NOMO-1 treated with DMSO at 0.1 percent for 48 hours (cell line): ENCODE measurements at regions not wholly inside any gene's neighbourhood (a gene's known extent, or its start where the extent isn't known, plus 50 kb on each side); places are given as distances from the start of the nearest gene placed in this dataset.

ENCODE experiments used
- DNase-seq: peaks from one replicate; lab custom pipeline; 2025; ENCODE audit not compliant: unreplicated experiment; lab: John Stamatoyannopoulos, UW

DNA sequence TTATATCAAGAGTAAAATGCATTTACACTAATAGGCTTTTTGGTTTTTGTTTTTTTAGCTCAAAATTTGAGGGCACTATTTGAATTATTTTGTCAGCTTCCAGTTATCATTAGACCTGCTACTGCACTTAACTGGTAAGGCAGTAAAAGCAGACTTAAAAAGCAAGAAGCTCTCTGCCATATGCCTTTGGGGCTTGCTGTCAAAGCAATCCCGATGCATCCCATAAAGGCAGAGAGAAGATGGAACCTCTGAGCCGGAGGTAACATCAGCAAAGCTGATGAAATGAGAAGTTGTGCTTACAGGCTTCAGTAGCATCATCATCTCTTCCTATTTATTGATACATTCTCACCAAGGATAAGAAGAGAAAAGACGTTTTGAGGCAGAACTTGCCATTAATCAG lies 1414.3 kb upstream of the CDH6 start:
- DNase-seq: no peak

GRCh38 chr5:29777373-29777772 lies 1416.1 kb upstream of the CDH6 start:
- no peak for DNase-seq

GRCh38 chr5:29770936-29771335 lies 1422.5 kb upstream of the CDH6 start:
- DNase-seq: no peak

DNA sequence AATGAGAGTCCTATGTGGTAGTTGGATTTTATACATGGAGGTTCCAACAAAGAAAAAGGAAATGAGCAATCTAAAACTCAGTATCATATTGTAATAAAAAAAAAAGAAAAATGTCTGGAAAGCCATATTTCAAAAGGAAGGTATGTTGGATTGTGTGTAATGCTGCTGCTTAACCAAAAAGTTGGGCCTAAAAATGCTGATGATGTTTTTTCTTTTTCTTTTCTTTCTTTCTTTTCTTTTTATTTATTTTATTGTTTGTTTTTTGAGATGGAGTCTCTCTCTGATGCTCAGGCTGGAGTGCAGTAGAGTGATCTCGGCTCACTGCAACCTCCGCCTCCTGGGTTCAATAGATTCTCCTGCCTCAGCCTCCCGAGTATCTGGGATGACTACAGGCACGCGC lies 1424.0 kb upstream of the CDH6 start:
- DNase-seq: no peak

- DNase-seq: no peak
Observed at GRCh38 chr5:29758986-29759421, 1434.5 kb upstream of the CDH6 start.

DNA sequence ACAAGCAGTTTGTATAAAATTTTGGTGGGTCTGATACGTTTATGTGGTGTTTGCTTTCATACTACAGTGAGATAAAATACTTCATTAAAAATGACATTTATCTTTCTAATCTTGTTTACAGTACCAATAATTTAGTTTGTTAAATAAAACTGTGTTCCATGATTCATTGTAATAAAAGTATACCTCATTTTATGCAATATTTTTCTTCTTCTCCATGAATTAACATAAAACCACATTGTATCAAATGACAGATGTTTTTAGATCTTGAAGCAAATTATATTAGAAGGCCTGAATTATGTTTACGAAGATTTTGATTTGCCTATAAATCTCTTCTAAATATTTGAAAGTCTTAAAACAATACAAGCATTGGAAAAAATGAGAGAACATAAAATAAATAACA lies 1443.0 kb upstream of the CDH6 start:
- no peak for DNase-seq

DNA sequence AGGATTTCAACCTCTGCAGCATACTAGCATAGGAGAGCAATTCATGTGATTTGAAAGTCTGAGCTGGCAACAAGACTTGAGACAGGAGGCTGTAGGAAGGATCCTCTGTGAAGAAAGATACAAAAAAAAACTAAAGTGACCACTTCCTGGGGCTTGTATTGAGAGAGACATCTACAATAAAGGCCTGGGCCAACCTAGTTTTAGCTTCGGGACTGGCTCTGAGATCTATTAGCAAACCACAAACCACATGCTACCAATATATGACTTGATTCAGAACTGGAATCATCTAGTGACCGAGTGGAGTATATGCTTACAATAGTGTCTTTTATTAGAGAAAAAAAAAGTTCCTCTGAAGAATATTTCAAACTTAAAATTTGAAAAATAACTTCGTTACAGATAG lies 1448.9 kb upstream of the CDH6 start:
- no peak for DNase-seq

- DNase-seq: no peak
Observed at GRCh38 chr5:29720954-29721353, 1472.5 kb upstream of the CDH6 start.

DNA sequence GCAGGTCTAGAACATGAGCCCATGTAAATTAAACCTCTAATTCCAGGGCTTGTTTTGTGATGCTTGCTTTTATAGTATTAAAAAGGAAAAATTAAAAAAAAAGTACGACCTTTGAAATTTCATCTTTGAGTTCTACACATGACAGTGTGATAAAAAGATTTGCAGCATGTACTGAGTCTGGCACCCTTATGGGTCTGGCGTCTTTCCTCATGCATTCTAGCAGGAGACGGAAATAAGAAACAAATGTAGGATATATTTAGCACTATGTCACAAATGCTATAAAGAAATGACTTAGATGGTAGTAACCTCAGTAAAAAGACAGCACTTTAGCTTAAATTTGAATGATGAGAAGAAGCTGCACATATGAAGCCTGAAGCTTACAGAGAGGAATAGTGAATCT lies 1474.3 kb upstream of the CDH6 start:
- DNase-seq: no peak

- no peak for DNase-seq
Observed at GRCh38 chr5:29715167-29715566, 1478.3 kb upstream of the CDH6 start.

DNA sequence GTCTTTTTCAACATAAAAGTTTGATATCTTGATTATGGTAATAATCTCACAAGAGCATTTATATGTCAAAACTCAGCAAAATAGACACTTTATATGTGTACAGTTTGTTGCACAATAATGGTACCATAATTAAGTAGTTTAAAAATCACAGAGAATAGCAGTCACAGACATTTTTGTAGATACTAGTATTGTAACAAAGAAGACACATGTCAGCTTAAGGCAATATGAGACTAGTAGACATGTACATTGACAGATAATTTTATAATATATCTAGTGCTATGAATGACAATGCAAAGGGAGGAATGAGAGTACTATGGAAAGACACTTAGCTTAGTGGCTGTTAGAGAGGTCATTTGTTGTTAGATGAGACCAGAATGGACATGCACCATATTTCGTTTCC lies 1490.6 kb upstream of the CDH6 start:
- DNase-seq: no peak

DNA sequence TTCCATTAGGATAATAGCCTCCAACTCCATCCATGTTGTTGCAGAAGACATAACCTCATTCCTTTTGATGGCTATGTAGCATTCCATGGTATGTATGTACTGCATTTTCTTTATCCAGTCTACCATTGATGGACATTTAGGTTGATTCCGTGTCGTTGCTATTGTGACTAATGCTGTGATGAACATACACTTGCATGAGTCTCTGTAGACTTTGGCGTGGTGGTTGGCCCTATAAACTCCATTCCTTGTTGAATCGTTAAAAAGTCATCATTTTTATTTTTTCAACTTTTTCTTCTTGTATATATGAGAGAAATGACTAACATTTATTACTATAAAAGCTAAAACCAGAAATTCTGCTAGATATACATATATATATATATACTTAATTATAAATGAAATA lies 1491.9 kb upstream of the CDH6 start:
- no peak for DNase-seq

DNA sequence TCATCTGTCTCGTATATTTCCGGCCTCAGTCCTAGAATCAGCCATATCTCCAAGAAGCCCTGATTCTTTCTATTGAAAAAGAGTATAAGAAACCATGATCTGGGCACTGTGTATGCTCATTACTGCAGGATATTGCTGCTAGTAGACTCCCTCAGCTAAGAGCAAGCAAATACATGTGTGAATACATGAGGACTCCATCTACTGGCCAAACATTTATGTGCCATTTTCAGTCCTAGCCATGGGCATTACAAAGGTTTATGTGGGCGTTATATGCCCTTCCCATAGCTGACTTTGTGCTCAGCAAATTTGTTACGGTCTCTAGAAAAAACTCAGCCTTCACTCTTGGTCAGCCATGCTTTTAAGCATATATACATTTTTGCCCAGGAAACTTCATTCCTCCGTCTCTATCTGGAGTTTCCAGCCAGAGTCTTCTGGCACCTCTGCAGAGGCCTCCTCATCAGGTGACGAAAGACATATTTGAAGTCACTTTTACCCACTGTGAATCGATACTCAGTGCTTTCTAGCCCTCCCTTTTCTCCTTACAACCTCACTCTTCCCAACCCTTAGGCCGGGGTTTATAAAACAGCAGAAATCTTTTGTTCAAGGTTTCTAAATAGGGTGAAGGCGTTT lies 1495.6 kb upstream of the CDH6 start:
- peak; percentile 18 for DNase-seq

DNA sequence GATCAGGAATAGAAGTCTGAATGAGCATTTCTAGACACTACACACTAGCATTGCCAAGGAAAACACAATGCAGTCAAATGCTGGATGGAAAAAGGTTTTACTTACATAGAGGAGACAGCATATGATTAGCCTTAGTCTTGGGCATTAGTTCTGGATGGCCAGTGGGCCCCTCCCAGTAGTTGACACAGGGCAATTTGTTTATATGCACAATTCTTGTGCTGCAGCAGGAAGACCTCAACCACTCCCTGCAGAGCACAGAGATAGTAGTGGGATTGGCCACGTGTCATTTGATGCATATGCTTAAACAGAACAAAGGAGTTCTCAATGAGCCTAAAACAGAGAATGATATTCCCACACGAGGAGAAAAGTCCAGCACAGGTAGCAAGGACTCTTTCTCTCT lies 1496.2 kb upstream of the CDH6 start:
- no peak for DNase-seq

GRCh38 chr5:29672678-29673077 lies 1520.8 kb upstream of the CDH6 start:
- no peak for DNase-seq

GRCh38 chr5:29662876-29663275 lies 1530.6 kb upstream of the CDH6 start:
- no peak for DNase-seq

DNA sequence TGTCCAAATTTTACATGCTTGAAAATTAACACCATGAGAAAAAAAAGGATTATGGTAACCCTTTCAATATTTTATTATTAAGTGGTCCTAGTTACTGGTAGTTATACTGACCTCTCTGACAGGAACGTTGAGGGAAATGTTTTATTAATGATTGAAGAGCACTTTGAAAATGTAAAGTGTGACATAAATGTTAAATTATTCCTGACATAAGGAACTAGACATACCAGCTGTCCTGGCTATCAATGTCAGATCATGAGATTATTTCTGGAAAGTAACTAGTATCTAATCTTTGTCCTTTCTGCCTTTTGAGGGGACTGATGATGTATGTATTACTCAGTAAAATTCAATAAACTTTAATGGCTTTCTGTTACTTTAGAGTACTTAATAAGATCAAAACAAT lies 1538.5 kb upstream of the CDH6 start:
- no peak for DNase-seq

DNA sequence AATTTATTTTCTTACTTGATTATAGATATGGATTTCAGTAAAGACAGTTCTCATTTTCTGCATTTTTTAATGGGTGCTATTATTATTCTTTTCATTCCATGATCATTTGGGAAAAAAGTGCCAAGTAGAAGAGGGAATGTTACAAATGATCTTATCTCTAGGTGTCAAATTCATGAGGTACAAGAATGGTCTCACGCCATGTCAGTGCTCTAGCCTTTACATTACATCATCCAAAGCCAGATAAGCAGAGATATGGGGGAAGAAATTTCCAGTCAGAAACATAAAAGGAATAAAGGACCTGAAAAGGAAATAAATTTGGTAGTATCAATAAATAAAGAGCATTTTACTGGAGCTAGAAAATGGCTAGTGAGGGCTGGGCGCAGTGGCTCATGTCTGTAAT lies 1544.2 kb upstream of the CDH6 start:
- no peak for DNase-seq

GRCh38 chr5:29642601-29643000 lies 1550.9 kb upstream of the CDH6 start:
- no peak for DNase-seq

DNA sequence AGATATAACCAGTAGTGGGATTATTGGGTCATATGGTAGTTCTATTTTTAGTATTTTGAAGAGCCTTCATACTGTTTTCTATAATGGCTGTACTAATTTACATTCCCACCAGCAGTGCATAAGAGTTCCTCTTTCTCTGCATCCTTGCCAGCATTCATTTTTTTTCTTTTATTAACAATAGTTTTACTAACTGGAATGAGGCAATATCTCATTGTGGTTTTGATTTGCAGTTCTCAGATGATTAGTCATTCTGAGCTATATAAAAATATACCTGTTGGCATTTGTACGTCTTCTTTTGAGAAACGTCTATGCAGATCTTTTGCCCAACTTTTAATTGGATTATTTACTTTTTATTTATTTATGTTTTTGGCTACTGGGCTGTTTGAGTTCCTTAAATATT lies 1579.3 kb upstream of the CDH6 start:
- DNase-seq: no peak

DNA sequence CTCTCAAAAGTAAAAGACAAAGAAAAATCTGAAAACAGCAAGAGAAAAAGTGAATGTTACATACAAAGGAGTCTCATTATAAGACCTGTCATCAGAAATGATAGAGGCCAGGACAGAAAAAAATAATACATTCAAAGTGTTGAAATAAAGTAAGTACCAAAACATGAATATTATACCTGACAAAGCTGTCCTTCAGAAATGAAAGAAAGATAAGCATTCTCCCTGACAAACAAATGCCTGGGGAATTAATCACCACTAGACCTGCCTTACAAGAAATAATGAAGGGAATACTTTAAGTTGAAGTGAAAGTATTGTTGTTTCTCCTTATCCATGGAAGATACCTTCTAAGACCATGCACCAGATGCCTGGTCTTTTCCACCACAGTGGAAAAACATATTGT lies 1605.2 kb upstream of the CDH6 start:
- no peak for DNase-seq

DNA sequence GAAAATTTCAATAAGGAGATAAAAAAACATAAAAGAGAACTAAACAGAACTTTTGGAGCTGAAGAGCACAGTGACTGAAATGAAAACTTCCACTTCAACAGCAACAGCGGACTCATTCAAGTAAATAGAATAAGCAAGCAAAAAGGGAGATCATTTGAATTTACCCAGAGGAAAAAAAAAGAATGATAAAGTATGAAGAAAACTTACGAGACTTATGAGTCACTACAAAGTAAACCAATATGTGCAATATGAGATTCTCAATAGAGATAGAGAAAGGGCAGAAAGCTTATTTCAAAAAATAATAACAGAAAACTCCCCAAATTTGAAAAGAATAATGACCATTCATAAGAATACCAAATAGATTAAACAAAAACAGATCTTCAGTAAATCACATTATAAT lies 1605.7 kb upstream of the CDH6 start:
- DNase-seq: no peak

DNA sequence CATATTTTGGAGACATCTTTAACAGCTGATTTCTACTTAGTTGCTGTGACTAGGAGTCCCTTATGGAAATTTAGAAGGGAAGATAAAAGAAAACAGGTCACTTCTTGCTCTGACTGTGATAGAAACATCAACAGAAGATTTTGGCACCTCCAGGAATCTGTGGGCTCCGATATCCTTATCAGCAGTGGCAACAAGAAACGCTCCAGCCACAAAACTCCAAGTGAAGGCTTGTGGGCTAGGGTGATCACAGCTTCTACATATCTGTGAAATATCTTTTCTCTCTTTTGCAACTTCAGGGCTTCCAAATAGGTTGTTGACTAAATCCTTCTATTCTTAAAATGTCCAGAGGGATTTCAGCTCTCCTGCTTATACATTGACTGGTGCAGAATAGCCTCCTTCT lies 1625.5 kb upstream of the CDH6 start:
- no peak for DNase-seq

- DNase-seq: no peak
Observed at GRCh38 chr5:29561564-29561963, 1631.9 kb upstream of the CDH6 start.
